Astrocyte (in vitro differentiated cells and primary cell): ENCODE measurements at regions not wholly inside any gene's neighbourhood (a gene's known extent, or its start where the extent isn't known, plus 50 kb on each side); places are given as distances from the start of the nearest gene placed in this dataset.

Source experiments
- CTCF ChIP-seq: IDR thresholded peaks from 2 replicates; pipeline ENCODE4 v1.5.1; 2011; ENCODE audit warnings: low read depth, mild to moderate bottlenecking, inconsistent platforms, low read length, moderate library complexity; ENCODE audit not compliant: insufficient read depth
- EZH2 ChIP-seq: IDR thresholded peaks from 2 replicates; pipeline ENCODE4 v1.6.1; 2012; ENCODE audit warnings: mild to moderate bottlenecking, low read length, inconsistent platforms; ENCODE audit not compliant: insufficient read depth

GRCh38 chr1:194241215-194241614 is 1054.8 kb upstream of the B3GALT2 start:
- TF ChIP-seq CTCF = no peak
- TF ChIP-seq EZH2 = no peak
